Loucy (cell line): ENCODE measurements at regions not wholly inside any gene's neighbourhood (a gene's known extent, or its start where the extent isn't known, plus 50 kb on each side); places are given as distances from the start of the nearest gene placed in this dataset.

Experiments used
- H2AFZ ChIP-seq: fragments of 200-600 bp; sonication (generic); 2 replicates; pipeline ENCODE4 v1.6.0; 2016; ENCODE audit warnings: antibody characterized with exemption, mild to moderate bottlenecking, low read length, moderate library complexity
- H3F3A ChIP-seq: fragments of 200-600 bp; 2 replicates; pipeline ENCODE4 v1.6.0; 2016; ENCODE audit warnings: antibody characterized with exemption, low read depth, mild to moderate bottlenecking
- H3K27me3 ChIP-seq: fragments of 200-600 bp; sonication (generic); 2 replicates; pipeline ENCODE4 v1.6.1; 2014; ENCODE audit warnings: low read length, mild to moderate bottlenecking; ENCODE audit not compliant: insufficient read depth, poor library complexity, severe bottlenecking
- H3K36me3 ChIP-seq: fragments of 200-600 bp; sonication (generic); 2 replicates; pipeline ENCODE4 v1.6.1; 2016; ENCODE audit warnings: low read length; ENCODE audit not compliant: insufficient read depth
- H3K4me1 ChIP-seq: fragments of 200-600 bp; sonication (generic); 2 replicates; pipeline ENCODE4 v1.5.1; 2014; ENCODE audit warnings: low read length, mild to moderate bottlenecking; ENCODE audit not compliant: insufficient read depth, poor library complexity, severe bottlenecking
- H3K4me2 ChIP-seq: fragments of 200-600 bp; sonication (generic); 2 replicates; pipeline ENCODE4 v1.6.0; 2014; ENCODE audit warnings: antibody characterized with exemption, low read length, low read depth, mild to moderate bottlenecking; ENCODE audit not compliant: poor library complexity, severe bottlenecking
- H3K4me3 ChIP-seq: fragments of 200-600 bp; sonication (generic); 2 replicates; pipeline ENCODE4 v1.5.1; 2014; ENCODE audit warnings: low read length, mild to moderate bottlenecking, mixed read lengths; ENCODE audit not compliant: poor library complexity, severe bottlenecking
- H3K79me2 ChIP-seq: fragments of 200-600 bp; sonication (generic); 2 replicates; pipeline ENCODE4 v1.6.1; 2014; ENCODE audit warnings: low read length; ENCODE audit not compliant: insufficient read depth
- H3K9ac ChIP-seq: fragments of 200-600 bp; sonication (generic); 2 replicates; pipeline ENCODE4 v1.6.0; 2014; ENCODE audit warnings: mild to moderate bottlenecking, low read depth, low read length, moderate library complexity; ENCODE audit not compliant: poor library complexity, severe bottlenecking
- H3K9me2 ChIP-seq: fragments of 200-600 bp; sonication (generic); replicated peaks from 2 replicates; pipeline ENCODE4 v1.6.1; 2016; ENCODE audit warnings: low read depth, low read length, mixed read lengths
- H3K9me3 ChIP-seq: fragments of 200-600 bp; sonication (generic); 2 replicates; pipeline ENCODE4 v1.6.1; 2014; ENCODE audit warnings: mild to moderate bottlenecking, antibody characterized with exemption, low read length, low read depth; ENCODE audit not compliant: insufficient read depth
- H4K20me1 ChIP-seq: fragments of 200-600 bp; sonication (generic); 2 replicates; pipeline ENCODE4 v1.6.0; 2014; ENCODE audit warnings: antibody characterized with exemption, low read length, mild to moderate bottlenecking; ENCODE audit not compliant: insufficient read depth, poor library complexity, severe bottlenecking
- EZH2phosphoT487 ChIP-seq: fragments of 200-600 bp; IDR thresholded peaks from 2 replicates; pipeline ENCODE4 v1.6.1; 2018; ENCODE audit warnings: antibody characterized with exemption, mild to moderate bottlenecking, moderate library complexity, borderline replicate concordance
- TF ChIP-seq, protein P1 (sequence below): fragments of 200-600 bp; sonication (generic); conservative IDR thresholded peaks from 2 replicates; pipeline ENCODE4 v1.5.1; 2014; ENCODE audit warnings: mild to moderate bottlenecking, antibody characterized with exemption, low read length

- TF ChIP-seq, protein P1, sequence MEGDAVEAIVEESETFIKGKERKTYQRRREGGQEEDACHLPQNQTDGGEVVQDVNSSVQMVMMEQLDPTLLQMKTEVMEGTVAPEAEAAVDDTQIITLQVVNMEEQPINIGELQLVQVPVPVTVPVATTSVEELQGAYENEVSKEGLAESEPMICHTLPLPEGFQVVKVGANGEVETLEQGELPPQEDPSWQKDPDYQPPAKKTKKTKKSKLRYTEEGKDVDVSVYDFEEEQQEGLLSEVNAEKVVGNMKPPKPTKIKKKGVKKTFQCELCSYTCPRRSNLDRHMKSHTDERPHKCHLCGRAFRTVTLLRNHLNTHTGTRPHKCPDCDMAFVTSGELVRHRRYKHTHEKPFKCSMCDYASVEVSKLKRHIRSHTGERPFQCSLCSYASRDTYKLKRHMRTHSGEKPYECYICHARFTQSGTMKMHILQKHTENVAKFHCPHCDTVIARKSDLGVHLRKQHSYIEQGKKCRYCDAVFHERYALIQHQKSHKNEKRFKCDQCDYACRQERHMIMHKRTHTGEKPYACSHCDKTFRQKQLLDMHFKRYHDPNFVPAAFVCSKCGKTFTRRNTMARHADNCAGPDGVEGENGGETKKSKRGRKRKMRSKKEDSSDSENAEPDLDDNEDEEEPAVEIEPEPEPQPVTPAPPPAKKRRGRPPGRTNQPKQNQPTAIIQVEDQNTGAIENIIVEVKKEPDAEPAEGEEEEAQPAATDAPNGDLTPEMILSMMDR = no peak
- no peak for TF ChIP-seq EZH2phosphoT487
- Histone ChIP-seq H3K79me2 (no peaks in the 10 kb centered on the region), H3K27me3 (no peaks in the 10 kb centered on the region), H3K9ac (no peak overlapping the region), H2AFZ (no peak overlapping the region), H3K4me2 (no peak overlapping the region), H3K9me2 (no peaks in the 10 kb centered on the region), H3K9me3 (no peaks in the 10 kb centered on the region), H3K36me3 (no peaks in the 10 kb centered on the region), H3K4me1 (no peaks in the 10 kb centered on the region), H3K4me3 (no peak overlapping the region), H3F3A (no peaks in the 10 kb centered on the region), H4K20me1 (no peaks in the 10 kb centered on the region)
Observed at GRCh38 chr4:44093390-44093789, 355.2 kb downstream of the KCTD8 start.

DNA sequence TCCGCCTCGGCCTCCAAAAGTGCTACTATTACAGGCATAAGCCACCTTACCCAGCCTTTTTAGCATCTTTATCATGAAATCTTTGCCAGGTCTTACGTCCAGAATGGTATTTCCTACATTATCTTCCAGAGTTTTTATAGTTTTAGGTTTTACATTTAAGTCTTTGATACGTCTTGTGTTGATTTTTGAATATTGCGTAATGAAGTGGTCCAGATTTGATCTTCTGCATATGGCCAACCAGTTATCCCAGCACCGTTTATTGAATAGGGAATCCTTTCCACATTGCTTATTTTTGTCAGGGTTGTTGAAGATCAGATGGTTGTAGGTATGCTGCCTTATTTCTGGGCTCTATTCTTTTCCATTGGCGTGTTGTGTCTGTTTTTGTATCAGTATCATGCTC, 349.6 kb downstream of the KCTD8 start:
- Histone ChIP-seq H2AFZ (no peak overlapping the region), H3K9ac (no peak overlapping the region), H3K9me3 (no peaks in the 10 kb centered on the region), H3K9me2 (no peaks in the 10 kb centered on the region), H3K4me3 (no peak overlapping the region), H3K27me3 (no peaks in the 10 kb centered on the region), H3K36me3 (no peaks in the 10 kb centered on the region), H3F3A (no peaks in the 10 kb centered on the region), H3K4me1 (no peaks in the 10 kb centered on the region), H3K4me2 (no peak overlapping the region), H4K20me1 (no peaks in the 10 kb centered on the region), H3K79me2 (no peaks in the 10 kb centered on the region)
- no peak for TF ChIP-seq EZH2phosphoT487
- TF ChIP-seq, protein P1 = no peak

- no peaks in the 10 kb centered on the region for H3K9me3 ChIP-seq
- H3F3A ChIP-seq = no peaks in the 10 kb centered on the region
- no peak overlapping the region for H3K4me2 ChIP-seq
- no peak overlapping the region for H3K4me3 ChIP-seq
- no peaks in the 10 kb centered on the region for H3K36me3 ChIP-seq
- no peaks in the 10 kb centered on the region for H3K9me2 ChIP-seq
- H3K4me1 ChIP-seq = no peaks in the 10 kb centered on the region
- TF ChIP-seq, protein P1 = no peak
- no peak for TF ChIP-seq EZH2phosphoT487
- H3K9ac ChIP-seq = no peak overlapping the region
- H4K20me1 ChIP-seq = no peaks in the 10 kb centered on the region
- no peak overlapping the region for H2AFZ ChIP-seq
- no peaks in the 10 kb centered on the region for H3K27me3 ChIP-seq
- no peaks in the 10 kb centered on the region for H3K79me2 ChIP-seq
Observed at GRCh38 chr4:44100456-44100855, 348.2 kb downstream of the KCTD8 start.
